Stomach (tissue), 4 donors: ENCODE measurements at regions not wholly inside any gene's neighbourhood (a gene's known extent, or its start where the extent isn't known, plus 50 kb on each side); places are given as distances from the start of the nearest gene placed in this dataset.

Experiments used
- CTCF ChIP-seq, 7 experiments: fragments of 450-650 bp in 4 of 7; fragments of 200-600 bp in 3 of 7; sonication (generic) in 3 of 7; IDR thresholded peaks; one replicate each; pipeline ENCODE4 v1.5.1; 2016 to 2019; ENCODE audit warnings: antibody characterized with exemption in 7 of 7, control low read depth in 2 of 7, mild to moderate bottlenecking in 1 of 7
- EP300 ChIP-seq: sonication (generic); formaldehyde crosslinking; IDR thresholded peaks from one replicate; pipeline ENCODE4 v1.6.1; 2017; ENCODE audit warnings: antibody characterized with exemption
- POLR2A ChIP-seq, 4 donors: fragments of 450-650 bp; IDR thresholded peaks; one replicate each; pipeline ENCODE4 v1.6.1; 2016; ENCODE audit warnings: antibody characterized with exemption in 4 of 4, control low read depth in 2 of 4, mild to moderate bottlenecking in 1 of 4, moderate library complexity in 1 of 4
- POLR2AphosphoS5 ChIP-seq, 3 donors: sonication (generic); formaldehyde crosslinking; IDR thresholded peaks; one replicate each; pipeline ENCODE4 v1.6.1; 2016; ENCODE audit warnings: antibody characterized with exemption in 3 of 3

- TF ChIP-seq CTCF (IDR thresholded peaks at IDR 0.05) (no peak), POLR2A (IDR thresholded peaks at IDR 0.05) (no peak), EP300 (no peak), POLR2AphosphoS5 (IDR thresholded peaks at IDR 0.05) (no peak)
These were observed 163.7 kb upstream of the ARHGAP5 start for GRCh38 chr14:31913370-31913769.
